Activated CD4-positive, CD25-positive, alpha-beta regulatory T cell treated with anti-CD3 and anti-CD28 coated beads, Interleukin-2, amount 50 U/mL, for 72 hours (primary cell): ENCODE measurements at regions not wholly inside any gene's neighbourhood (a gene's known extent, or its start where the extent isn't known, plus 50 kb on each side); places are given as distances from the start of the nearest gene placed in this dataset.
"Not testable (repeated sequence)": the region's sequence is repeated elsewhere in the genome, so short reads cannot be mapped to it uniquely, and the experiment has no call there.

Experiments used
- DNase-seq: peaks from one replicate; pipeline ENCODE4 v3.0.0; 2021

GRCh38 chr10:126722726-126723125 lies 52.2 kb upstream of the C10orf90 start:
- no peak for DNase-seq

DNA sequence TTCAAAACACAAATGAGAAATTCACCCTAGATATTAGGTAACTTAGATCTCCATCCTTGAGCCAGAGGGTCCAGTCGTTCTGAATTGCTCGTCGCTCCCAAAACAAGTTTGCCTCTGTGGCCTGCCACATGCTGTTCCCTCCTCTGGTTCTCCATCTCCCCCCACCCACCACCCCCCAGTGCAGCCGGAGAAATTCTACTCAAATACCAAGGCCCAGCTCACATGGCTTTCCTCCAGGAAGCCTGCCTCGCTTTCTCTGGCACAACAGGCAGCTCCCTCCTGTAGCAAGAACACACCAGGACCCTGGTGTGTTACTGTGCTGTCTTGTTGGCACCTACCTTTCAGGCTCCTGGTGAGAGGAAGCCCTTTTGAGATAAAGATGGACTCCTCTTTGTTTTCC lies 52.7 kb upstream of the C10orf90 start:
- DNase-seq: no peak

GRCh38 chr10:126729314-126729870 lies 58.9 kb upstream of the C10orf90 start:
- DNase-seq: no peak

DNA sequence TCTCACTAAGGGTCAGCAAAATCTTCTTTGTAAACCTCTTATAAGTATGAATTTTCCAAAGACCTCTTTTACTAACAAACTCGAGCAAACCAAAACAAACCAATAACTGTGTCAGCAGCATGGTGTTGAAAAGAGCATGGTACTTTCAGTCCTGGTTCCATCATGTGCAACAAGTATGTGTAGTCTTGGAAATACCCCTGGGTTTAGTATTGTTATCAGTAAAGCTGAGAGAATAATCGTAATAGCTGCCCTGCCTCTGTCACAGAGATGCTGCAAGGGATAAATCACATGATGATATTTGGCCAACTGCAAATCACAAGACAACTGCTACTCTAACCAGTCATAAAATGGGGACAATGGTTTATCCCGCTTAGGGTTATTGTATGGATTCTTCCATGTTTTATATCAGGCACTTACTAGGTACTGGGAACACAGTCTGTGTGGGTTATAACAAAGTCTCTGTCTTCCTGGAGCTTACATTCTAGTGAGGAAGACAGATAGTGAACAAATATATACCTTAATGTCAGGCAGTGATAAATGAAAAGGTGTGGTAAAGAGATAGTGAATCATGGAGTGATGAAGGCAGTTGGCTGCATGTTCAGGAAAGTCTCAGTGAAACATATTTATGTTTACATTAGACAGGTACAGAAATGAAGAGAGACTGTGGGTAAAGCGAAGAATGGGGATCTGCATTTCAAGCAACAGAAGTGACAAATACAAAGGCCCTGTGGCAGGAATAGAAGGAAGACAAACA lies 60.5 kb upstream of the C10orf90 start:
- DNase-seq: no peak

GRCh38 chr10:126731610-126731990 lies 61.1 kb upstream of the C10orf90 start:
- DNase-seq: no peak

- no peak for DNase-seq
These were observed 61.8 kb upstream of the C10orf90 start for GRCh38 chr10:126732308-126732707.

GRCh38 chr10:126732868-126733267 lies 62.4 kb upstream of the C10orf90 start:
- no peak for DNase-seq

GRCh38 chr10:126734015-126734414 lies 63.5 kb upstream of the C10orf90 start:
- DNase-seq: no peak

GRCh38 chr10:126734967-126735366 lies 64.5 kb upstream of the C10orf90 start:
- no peak for DNase-seq

DNA sequence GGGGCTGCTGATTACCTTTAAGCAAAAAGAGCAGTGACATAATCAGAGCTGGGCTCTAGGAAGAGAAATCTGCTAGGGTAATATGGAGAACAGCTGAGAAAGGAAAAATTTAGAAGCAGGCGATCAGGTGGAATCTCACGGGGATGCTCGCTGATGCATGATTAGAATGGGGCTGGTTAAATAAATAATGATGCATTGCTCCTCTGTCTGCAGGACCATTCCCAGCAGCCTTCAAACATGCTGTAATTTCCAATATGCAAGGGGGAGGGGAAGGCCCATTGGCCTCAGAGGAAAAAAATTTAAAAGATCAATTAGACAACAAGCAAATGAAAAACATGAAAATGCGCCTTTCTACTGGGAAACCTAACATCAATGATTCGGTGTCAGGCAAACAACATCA lies 65.6 kb upstream of the C10orf90 start:
- no peak for DNase-seq

- DNase-seq: no peak
These were observed 66.2 kb upstream of the C10orf90 start for GRCh38 chr10:126736727-126737126.

GRCh38 chr10:126738001-126738400 lies 67.5 kb upstream of the C10orf90 start:
- DNase-seq: no peak

DNA sequence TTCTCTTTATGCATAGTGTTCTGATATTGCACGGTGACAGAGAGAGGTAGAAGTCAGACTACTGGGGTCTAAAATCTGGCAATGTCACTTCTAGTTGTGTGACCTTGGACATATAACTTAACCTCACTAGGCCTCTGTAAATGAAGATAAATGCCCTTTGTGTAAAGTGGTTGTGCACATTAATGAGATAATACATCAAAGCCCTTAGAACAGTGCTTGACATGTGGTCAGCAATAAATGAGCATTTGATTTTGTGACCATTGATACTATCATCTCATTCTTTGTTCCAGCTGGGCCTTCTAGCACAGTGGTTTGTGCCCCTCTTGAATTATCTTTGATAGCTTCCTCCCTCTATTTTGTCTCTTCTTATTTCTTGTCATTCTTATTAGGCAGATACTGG lies 74.1 kb upstream of the C10orf90 start:
- DNase-seq: no peak

GRCh38 chr10:126749015-126749655 lies 78.6 kb upstream of the C10orf90 start:
- DNase-seq: peak; percentile 56

- DNase-seq: no peak
These were observed 84.5 kb upstream of the C10orf90 start for GRCh38 chr10:126754966-126755365.

DNA sequence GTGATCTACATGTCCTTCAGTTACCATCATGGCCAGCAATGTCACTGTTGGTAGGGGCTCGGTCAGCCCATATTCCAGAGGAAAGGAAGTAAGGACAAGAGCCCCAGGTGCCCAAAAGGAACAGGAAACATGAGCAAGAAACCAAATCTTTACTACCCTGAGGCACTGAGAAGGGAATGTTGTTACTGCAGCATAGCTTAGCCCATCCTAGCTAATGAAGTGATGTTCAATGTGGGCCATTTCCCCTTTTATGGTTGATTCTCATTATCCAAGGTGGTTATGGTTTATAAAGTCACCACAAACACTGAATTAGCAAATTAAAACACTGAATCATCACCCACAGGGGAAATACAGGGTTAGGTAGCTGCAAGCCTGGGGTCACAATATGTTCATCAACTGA lies 88.4 kb upstream of the C10orf90 start:
- DNase-seq: no peak

- DNase-seq: no peak
These were observed 89.0 kb upstream of the C10orf90 start for GRCh38 chr10:126759531-126759930.

DNA sequence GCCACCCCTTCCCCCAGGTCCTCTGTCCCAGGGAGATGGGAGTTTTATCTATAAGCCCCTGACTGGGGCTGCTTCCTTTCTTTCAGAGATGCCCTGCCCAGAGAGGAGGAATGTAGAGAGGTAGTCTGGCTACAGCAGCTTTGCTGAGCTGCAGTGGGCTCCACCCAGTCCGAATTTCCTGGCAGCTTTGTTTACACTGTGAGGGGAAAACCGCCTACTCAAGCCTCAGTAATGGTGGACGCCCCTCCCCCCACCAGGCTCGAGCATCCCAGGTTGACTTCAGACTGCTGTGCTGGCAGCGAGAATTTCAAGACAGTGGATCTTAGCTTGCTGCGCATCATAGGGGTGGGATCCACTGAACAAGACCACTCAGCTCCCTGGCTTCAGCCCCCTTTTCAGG lies 96.2 kb upstream of the C10orf90 start:
- DNase-seq: not testable (repeated sequence)

GRCh38 chr10:126770809-126771208 lies 100.3 kb upstream of the C10orf90 start:
- DNase-seq: no peak

- no peak for DNase-seq
These were observed 105.7 kb upstream of the C10orf90 start for GRCh38 chr10:126776168-126776567.

GRCh38 chr10:126777714-126778113 lies 107.2 kb upstream of the C10orf90 start:
- DNase-seq: no peak

- DNase-seq: no peak
These were observed 111.1 kb upstream of the C10orf90 start for GRCh38 chr10:126781450-126782216.

DNA sequence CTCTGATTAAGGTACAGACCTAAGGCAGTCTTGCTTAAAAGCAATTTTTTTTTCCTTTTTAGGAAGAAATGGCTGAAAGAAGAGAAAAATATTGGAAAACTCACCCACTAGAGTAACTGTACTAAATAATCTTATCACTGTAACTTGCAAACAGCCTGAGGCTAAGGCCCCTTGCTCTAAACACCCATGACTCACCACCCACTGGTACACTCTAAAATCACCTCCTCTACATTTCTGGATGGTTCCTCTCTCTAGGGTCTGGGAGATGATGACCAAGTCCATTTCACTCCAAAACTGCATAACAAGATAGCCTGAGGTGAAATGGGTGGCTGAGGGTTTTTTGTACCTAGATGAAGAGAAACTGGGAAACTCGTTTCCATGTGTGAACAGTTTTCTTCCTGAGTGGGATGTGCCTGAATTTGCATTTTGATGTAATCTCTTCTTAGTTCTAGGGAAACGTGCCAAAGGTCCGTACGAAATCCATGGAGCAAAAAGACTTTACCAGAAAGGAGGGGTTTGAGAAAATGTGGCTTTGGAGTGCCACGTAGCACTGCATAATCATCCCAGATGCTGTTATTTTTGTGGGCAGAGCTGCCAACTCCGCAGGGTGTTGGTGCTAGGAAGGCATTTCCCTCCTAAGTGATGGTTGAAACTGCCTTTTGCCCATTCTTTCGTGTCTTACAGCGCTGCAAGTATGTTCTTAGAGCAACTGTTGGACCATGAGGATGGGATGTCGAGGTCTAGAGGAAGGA lies 113.5 kb upstream of the C10orf90 start:
- no peak for DNase-seq
